ENCODE measurements at regions not wholly inside any gene's neighbourhood (a gene's known extent, or its start where the extent isn't known, plus 50 kb on each side); places are given as distances from the start of the nearest gene placed in this dataset.

DNA sequence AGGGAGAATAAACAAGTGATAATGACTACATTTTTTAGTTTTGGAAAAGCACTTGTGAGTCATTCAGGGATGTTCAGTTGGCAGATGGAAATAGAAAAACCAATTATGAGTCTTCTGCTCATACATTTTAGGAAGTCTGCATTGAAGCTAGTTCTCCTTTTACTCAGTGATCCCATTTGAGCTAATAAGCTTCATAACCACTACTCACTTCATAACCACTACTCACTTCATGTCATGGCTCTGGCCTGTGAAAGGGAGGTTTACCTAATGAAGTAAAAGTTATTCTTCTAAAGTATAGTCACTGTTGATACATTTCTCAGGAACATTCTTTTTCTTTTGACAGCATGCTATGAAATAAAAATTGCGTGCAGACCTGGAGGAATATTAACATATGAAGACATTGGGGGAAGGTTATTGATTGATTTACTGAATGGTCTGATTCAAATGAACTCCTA, 948.7 kb downstream of the TSN start:
- DNase-seq = no peak
- Histone ChIP-seq H3K36me3 (no peaks in the 10 kb centered on the region), H3K9me3 (no peaks in the 10 kb centered on the region), H3K27ac (no peak overlapping the region), H3K4me3 (no peak overlapping the region), H3K4me1 (no peaks in the 10 kb centered on the region), H3K27me3 (no peaks in the 10 kb centered on the region)
- intact Hi-C loops (cut with DNase I; ENCODE audit: low total_unique reads) = no loop called here
- TF ChIP-seq, protein P1, sequence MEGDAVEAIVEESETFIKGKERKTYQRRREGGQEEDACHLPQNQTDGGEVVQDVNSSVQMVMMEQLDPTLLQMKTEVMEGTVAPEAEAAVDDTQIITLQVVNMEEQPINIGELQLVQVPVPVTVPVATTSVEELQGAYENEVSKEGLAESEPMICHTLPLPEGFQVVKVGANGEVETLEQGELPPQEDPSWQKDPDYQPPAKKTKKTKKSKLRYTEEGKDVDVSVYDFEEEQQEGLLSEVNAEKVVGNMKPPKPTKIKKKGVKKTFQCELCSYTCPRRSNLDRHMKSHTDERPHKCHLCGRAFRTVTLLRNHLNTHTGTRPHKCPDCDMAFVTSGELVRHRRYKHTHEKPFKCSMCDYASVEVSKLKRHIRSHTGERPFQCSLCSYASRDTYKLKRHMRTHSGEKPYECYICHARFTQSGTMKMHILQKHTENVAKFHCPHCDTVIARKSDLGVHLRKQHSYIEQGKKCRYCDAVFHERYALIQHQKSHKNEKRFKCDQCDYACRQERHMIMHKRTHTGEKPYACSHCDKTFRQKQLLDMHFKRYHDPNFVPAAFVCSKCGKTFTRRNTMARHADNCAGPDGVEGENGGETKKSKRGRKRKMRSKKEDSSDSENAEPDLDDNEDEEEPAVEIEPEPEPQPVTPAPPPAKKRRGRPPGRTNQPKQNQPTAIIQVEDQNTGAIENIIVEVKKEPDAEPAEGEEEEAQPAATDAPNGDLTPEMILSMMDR (IDR thresholded peaks at IDR 0.05) = no peak

DNA sequence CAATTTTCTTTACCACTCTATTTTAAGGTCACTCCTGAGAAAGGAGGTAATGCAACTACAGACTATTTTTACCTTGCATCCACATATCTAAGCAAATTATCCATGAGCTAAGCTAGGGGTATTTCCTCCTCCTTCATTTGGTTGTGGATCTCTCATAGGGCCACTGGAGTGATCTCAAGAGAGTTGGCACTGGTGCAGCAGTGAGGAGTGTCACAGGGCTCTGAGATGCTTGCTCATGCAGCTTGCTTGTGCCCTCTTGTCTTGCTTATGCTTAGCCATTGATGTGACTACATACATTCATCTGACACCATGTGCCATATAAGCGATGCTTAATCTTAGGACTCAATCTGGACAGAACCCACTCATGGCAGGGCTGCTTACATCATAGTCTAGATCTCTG, 950.3 kb downstream of the TSN start:
- H3K36me3 ChIP-seq = no peaks in the 10 kb centered on the region
- TF ChIP-seq, protein P1 (IDR thresholded peaks at IDR 0.05) = no peak
- H3K27ac ChIP-seq = no peak overlapping the region
- no peak overlapping the region for H3K4me3 ChIP-seq
- no peaks in the 10 kb centered on the region for H3K27me3 ChIP-seq
- H3K4me1 ChIP-seq = no peaks in the 10 kb centered on the region
- DNase-seq = no peak
- no peaks in the 10 kb centered on the region for H3K9me3 ChIP-seq
- intact Hi-C loops (cut with DNase I; ENCODE audit: low total_unique reads) = no loop called here

DNA sequence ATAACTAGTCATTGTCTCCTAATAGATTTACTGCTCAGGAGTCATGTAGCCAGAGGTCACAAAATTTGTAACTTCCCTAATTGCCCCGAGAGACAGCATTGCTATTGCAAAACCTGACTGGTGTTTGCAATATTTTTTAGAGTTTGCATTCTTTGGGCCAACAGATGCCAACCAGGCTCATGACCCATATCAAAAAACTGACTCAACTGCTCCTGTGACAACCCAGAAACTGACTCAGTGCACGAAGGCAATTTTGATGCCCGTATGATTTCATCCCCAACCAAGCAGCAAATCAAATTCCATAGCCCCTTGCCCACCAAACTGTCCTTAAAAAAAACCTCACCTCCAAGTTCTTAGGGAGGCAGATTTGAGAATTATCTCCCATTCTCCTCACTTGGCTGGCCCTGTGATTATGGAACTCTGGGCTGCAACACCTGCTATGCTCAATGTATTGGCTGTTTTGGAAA, 951.3 kb downstream of the TSN start:
- DNase-seq = no peak
- no peaks in the 10 kb centered on the region for H3K27me3 ChIP-seq
- no peak overlapping the region for H3K27ac ChIP-seq
- H3K36me3 ChIP-seq = no peaks in the 10 kb centered on the region
- no peaks in the 10 kb centered on the region for H3K4me1 ChIP-seq
- TF ChIP-seq, protein P1 (IDR thresholded peaks at IDR 0.05) = no peak
- no peak overlapping the region for H3K4me3 ChIP-seq
- no peaks in the 10 kb centered on the region for H3K9me3 ChIP-seq
- intact Hi-C loops (cut with DNase I; ENCODE audit: low total_unique reads) = no loop called here

DNA sequence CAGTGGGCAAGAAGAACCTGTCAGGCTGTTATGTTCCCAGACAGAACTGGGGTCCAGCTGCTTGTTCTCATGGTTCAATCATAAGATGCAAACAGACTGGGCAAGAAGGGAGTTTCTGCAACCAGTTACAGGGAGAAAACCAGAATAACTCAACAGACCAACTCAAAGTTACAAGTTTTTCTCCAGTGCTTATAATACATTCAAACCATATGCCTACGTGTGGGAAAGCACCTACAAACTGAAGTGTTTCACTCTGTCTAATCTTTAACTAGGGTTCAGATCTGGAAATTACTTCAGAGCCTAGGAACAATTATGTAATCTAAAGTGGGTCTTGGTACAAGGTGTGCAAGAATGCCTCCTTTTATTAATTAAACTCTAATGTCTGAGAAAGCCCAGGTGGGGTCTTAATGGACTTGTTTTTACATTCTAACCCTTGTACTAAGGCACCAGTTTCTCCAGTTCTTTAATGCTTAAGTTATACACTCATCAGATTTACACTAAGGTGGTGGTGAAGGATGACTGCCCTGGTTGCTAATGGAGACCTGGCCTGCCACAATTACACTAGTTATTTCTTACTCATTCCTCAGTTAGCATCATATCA, 951.9 kb downstream of the TSN start:
- TF ChIP-seq, protein P1 (IDR thresholded peaks at IDR 0.05) = no peak
- no peak overlapping the region for H3K27ac ChIP-seq
- DNase-seq = no peak

DNA sequence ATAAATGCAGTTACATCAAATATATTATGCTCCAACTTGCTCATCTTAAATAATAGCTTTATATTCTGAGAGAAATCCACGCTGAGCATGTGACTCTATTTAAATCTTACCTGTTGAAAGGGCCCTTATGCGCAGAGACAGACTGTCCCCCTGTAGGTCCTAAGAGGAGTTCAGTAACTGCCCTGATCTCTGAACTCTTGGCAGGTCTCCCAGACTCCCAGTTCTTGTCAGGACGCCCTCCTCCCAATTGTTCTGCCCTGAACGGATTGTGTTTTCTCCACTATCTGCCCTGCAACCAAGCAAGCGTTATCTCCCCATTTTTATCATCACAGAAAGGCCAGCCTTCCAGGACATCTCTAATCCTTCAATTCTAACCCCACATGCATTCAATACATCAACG, 954.6 kb downstream of the TSN start:
- DNase-seq = no peak
- no peaks in the 10 kb centered on the region for H3K36me3 ChIP-seq
- peaks cover 0 to 8% (median under 1%) of the 10 kb centered on the region in 3 donors for H3K9me3 ChIP-seq
- TF ChIP-seq, protein P1 (IDR thresholded peaks at IDR 0.05) = no peak
- intact Hi-C loops (cut with DNase I; ENCODE audit: low total_unique reads) = no loop called here
- H3K27ac ChIP-seq = no peak overlapping the region
- no peaks in the 10 kb centered on the region for H3K4me1 ChIP-seq
- no peaks in the 10 kb centered on the region for H3K27me3 ChIP-seq
- no peak overlapping the region for H3K4me3 ChIP-seq

More for the DNA sequence above, 951.9 kb downstream of the TSN start:
- Histone ChIP-seq H3K4me1 (no peaks in the 10 kb centered on the region), H3K27me3 (no peaks in the 10 kb centered on the region), H3K36me3 (no peaks in the 10 kb centered on the region), H3K9me3 (peaks cover 0 to 1% (median 0%) of the 10 kb centered on the region in 3 donors), H3K4me3 (no peak overlapping the region)
- intact Hi-C loops (cut with DNase I; ENCODE audit: low total_unique reads) = no loop called here
